Mammary epithelial cell (primary cell): ENCODE measurements at regions not wholly inside any gene's neighbourhood (a gene's known extent, or its start where the extent isn't known, plus 50 kb on each side); places are given as distances from the start of the nearest gene placed in this dataset.

Experiments used
- EZH2 ChIP-seq: IDR thresholded peaks from 2 replicates; pipeline ENCODE4 v1.6.1; 2012; ENCODE audit warnings: low read length, inconsistent platforms, borderline replicate concordance
- TF ChIP-seq, protein P1 (sequence below), 2 donors: IDR thresholded peaks in 1 of 2; conservative IDR thresholded peaks in 1 of 2; 2 replicates each; pipeline ENCODE4 v1.5.1; 2011 to 2012; ENCODE audit warnings: inconsistent platforms in 2 of 2, low read length in 2 of 2, mild to moderate bottlenecking in 2 of 2, control low read depth in 1 of 2, low read depth in 1 of 2; ENCODE audit not compliant: insufficient read depth in 1 of 2; ENCODE audit errors: extremely low read depth in 1 of 2

DNA sequence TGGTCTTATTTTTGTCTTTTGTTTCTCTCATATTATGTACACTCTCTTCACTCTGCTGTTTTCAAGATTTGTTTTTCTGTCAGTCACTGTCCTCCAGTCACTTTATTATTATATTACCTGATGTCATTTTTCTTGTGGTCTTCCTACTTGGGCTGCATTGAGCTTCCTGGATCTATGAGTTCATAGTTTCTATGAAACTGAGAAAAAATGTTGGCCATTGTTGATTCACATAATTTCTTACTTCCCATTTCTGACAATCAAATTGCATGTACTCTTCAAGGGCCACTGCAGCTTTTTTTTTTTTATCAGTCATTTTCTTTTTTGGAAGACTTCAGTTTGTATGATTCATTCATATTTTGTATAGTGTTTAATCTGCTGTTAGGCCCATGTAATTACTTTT, 1180.6 kb upstream of the GBE1 start:
- TF ChIP-seq, protein P1, sequence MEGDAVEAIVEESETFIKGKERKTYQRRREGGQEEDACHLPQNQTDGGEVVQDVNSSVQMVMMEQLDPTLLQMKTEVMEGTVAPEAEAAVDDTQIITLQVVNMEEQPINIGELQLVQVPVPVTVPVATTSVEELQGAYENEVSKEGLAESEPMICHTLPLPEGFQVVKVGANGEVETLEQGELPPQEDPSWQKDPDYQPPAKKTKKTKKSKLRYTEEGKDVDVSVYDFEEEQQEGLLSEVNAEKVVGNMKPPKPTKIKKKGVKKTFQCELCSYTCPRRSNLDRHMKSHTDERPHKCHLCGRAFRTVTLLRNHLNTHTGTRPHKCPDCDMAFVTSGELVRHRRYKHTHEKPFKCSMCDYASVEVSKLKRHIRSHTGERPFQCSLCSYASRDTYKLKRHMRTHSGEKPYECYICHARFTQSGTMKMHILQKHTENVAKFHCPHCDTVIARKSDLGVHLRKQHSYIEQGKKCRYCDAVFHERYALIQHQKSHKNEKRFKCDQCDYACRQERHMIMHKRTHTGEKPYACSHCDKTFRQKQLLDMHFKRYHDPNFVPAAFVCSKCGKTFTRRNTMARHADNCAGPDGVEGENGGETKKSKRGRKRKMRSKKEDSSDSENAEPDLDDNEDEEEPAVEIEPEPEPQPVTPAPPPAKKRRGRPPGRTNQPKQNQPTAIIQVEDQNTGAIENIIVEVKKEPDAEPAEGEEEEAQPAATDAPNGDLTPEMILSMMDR (conservative IDR thresholded peaks at IDR 0.05 in 1 of 2, IDR thresholded peaks at IDR 0.05 in 1 of 2; ENCODE audit: extremely low read depth in 1 of 2, insufficient read depth in 1 of 2, low read depth in 1 of 2, low read length in 2 of 2), result no peak
- TF ChIP-seq EZH2, result no peak
